Thyroid gland (tissue), 4 donors: ENCODE measurements at regions not wholly inside any gene's neighbourhood (a gene's known extent, or its start where the extent isn't known, plus 50 kb on each side); places are given as distances from the start of the nearest gene placed in this dataset.
A peak's percentile ranks its signal among the peaks of the same experiment; 100 is the strongest.

Experiments
- DNase-seq, 2 donors: peaks; one replicate each; pipeline ENCODE4 v3.0.0-alpha.2; 2019
- H3K27ac ChIP-seq, 3 donors: fragments of 200-600 bp; sonication (generic); 1 replicate in 2 of 3; 2 replicates in 1 of 3; pipeline ENCODE4 v1.5.1; 2016 to 2019; ENCODE audit warnings: mild to moderate bottlenecking in 1 of 3, moderate library complexity in 1 of 3
- H3K27me3 ChIP-seq: fragments of 200-600 bp; sonication (generic); one replicate; pipeline ENCODE4 v1.5.1; 2019
- H3K36me3 ChIP-seq, 2 donors: fragments of 200-600 bp; sonication (generic); one replicate each; pipeline ENCODE4 v1.5.1; 2016 to 2019
- H3K4me1 ChIP-seq, 2 donors: fragments of 200-600 bp; sonication (generic); one replicate each; pipeline ENCODE4 v1.5.1; 2017 to 2019
- H3K4me3 ChIP-seq, 3 donors: fragments of 200-600 bp; sonication (generic); replicated peaks in 1 of 3; 1 replicate in 2 of 3; 2 replicates in 1 of 3; pipeline ENCODE4 v1.5.1; 2016; ENCODE audit warnings: mild to moderate bottlenecking in 1 of 3
- H3K9me3 ChIP-seq: fragments of 200-600 bp; sonication (generic); one replicate; pipeline ENCODE4 v1.5.1; 2017
- CTCF ChIP-seq, 6 experiments: fragments of 200-600 bp in 3 of 6; fragments of 450-650 bp in 3 of 6; sonication (generic) in 3 of 6; IDR thresholded peaks; one replicate each; pipeline ENCODE4 v1.5.1; 2016 to 2019; ENCODE audit warnings: antibody characterized with exemption in 6 of 6, mild to moderate bottlenecking in 2 of 6, inconsistent platforms in 1 of 6, moderate library complexity in 1 of 6
- POLR2A ChIP-seq, 2 donors: fragments of 450-650 bp; IDR thresholded peaks; one replicate each; pipeline ENCODE4 v1.6.1; 2017; ENCODE audit warnings: antibody characterized with exemption in 2 of 2, mild to moderate bottlenecking in 2 of 2, moderate library complexity in 1 of 2
- WGBS, 2 donors: methylation state at CpG; one replicate each; pipeline ENCODE4 v1.1.5; 2017; 5-methylcytosine and 5-hydroxymethylcytosine counted together
- intact Hi-C: fragments of 100-400 bp; cut with DNase I; formaldehyde crosslinking; loops from one replicate; pipeline ENCODE4 v1.15.1; 2023

GRCh38 chr2:9738535-9739496 lies 104.5 kb upstream of the TAF1B start:
- peaks cover 0 to 6% of the 10 kb centered on the region in 2 donors for H3K4me1 ChIP-seq
- DNase-seq: no peak
- peak overlapping the region in 1 of 3 donors; percentile 15 for H3K4me3 ChIP-seq
- intact Hi-C loops: no loop called here
- TF ChIP-seq POLR2A (IDR thresholded peaks at IDR 0.05) (no peak), CTCF (IDR thresholded peaks at IDR 0.05) (no peak)
- no peaks in the 10 kb centered on the region for H3K27me3 ChIP-seq
- no peaks in the 10 kb centered on the region for H3K9me3 ChIP-seq
- peak overlapping the region; percentile 42 to 57 (median 48) for H3K27ac ChIP-seq
- H3K36me3 ChIP-seq: no peaks in the 10 kb centered on the region
- WGBS, 2 donors: 56 to 59% methylated on average over 23 of the region's 23 CpGs

GRCh38 chr2:9739531-9739964 lies 103.7 kb upstream of the TAF1B start:
- intact Hi-C loops: no loop called here
- peak overlapping the region in 2 of 3 donors; percentile 42 to 48 for H3K27ac ChIP-seq
- H3K9me3 ChIP-seq: no peaks in the 10 kb centered on the region
- TF ChIP-seq POLR2A (IDR thresholded peaks at IDR 0.05) (no peak), CTCF (IDR thresholded peaks at IDR 0.05) (no peak)
- peak overlapping the region in 1 of 3 donors; percentile 15 for H3K4me3 ChIP-seq
- WGBS, 2 donors: 52 to 56% methylated on average over 18 to 23 of the region's 23 CpGs
- H3K36me3 ChIP-seq: no peaks in the 10 kb centered on the region
- H3K4me1 ChIP-seq: peaks cover 0 to 6% of the 10 kb centered on the region in 2 donors
- peak; percentile 19 to 25 for DNase-seq
- H3K27me3 ChIP-seq: no peaks in the 10 kb centered on the region

GRCh38 chr2:9740382-9741073 lies 102.7 kb upstream of the TAF1B start:
- no peak for DNase-seq
- no peaks in the 10 kb centered on the region for H3K9me3 ChIP-seq
- no peak for TF ChIP-seq CTCF (IDR thresholded peaks at IDR 0.05)
- TF ChIP-seq POLR2A (IDR thresholded peaks at IDR 0.05): no peak
- H3K4me3 ChIP-seq: no peak overlapping the region
- no peak overlapping the region for H3K27ac ChIP-seq
- 88 to 90% methylated on average over 5 to 6 of the region's 6 CpGs for WGBS, 2 donors
- no peaks in the 10 kb centered on the region for H3K27me3 ChIP-seq
- peaks cover 0 to 6% of the 10 kb centered on the region in 2 donors for H3K4me1 ChIP-seq
- intact Hi-C loops: no loop called here
- H3K36me3 ChIP-seq: no peaks in the 10 kb centered on the region

GRCh38 chr2:9741110-9741509 lies 102.2 kb upstream of the TAF1B start:
- intact Hi-C loops: no loop called here
- H3K36me3 ChIP-seq: no peaks in the 10 kb centered on the region
- H3K27me3 ChIP-seq: no peaks in the 10 kb centered on the region
- DNase-seq: no peak
- H3K9me3 ChIP-seq: no peaks in the 10 kb centered on the region
- H3K4me3 ChIP-seq: no peak overlapping the region
- H3K4me1 ChIP-seq: peaks cover 0 to 6% of the 10 kb centered on the region in 2 donors
- TF ChIP-seq POLR2A (IDR thresholded peaks at IDR 0.05) (no peak), CTCF (IDR thresholded peaks at IDR 0.05) (no peak)
- H3K27ac ChIP-seq: no peak overlapping the region
- WGBS, 2 donors: 85 to 95% methylated on average over 6 of the region's 6 CpGs
